NCI-H1694 (cell line): ENCODE measurements at regions not wholly inside any gene's neighbourhood (a gene's known extent, or its start where the extent isn't known, plus 50 kb on each side); places are given as distances from the start of the nearest gene placed in this dataset.
"Not testable (repeated sequence)": the region's sequence is repeated elsewhere in the genome, so short reads cannot be mapped to it uniquely, and the experiment has no call there.

ENCODE experiments used
- DNase-seq: peaks from one replicate; lab custom pipeline; 2025; lab: John Stamatoyannopoulos, UW

DNA sequence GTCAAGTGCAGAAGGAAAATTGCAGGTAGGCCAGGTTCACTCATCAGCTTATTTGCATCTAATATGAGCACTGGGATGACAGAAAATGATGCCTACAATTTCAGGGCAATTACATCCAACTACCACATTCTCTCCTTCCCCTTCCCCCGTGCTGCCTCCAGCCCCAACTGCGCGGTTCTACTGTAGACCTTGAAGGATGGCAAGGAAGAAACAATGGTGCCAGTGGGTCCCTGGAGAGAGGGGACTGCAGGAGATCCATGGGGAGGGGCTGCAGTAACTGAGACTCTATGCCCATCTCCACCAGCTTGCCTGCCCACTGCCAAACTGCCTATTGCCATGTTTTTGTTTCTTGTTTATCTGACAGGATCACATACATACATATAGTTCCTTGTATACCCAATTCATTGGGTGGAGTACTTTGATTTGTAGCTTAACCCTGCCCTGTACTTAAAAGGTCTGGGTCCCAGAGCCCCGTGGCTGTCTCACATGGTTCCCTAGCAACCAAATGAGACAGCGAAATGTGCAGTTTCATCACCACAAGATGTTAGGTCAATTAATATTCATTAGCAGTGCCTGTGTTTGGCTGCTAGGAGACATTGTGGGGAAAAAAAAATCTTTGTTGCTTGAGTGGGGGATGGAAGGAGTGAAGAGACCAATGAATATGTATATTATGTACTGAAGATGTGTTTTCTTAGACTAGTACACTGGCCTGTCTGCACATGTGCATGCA, 253.5 kb upstream of the PLET1 start:
- DNase-seq = no peak

DNA sequence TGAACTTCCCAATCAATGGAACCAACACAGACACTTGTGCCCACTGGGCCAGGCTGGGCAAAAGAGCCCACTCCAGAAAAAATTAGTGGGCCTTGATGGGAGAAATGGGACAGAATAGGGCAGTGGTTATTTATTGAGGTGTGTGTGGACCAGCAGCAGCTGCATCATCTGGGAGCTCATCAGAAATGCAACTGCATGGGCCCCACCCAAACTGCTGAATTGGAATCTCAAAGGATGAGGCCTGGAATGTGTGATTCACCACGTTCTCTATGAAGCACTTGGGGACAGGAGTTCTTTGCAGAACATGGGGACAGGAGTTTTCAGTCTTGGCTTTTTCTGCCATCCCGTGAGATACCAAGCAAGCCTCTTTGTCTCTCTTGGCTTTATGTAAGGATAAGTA, 255.6 kb upstream of the PLET1 start:
- no peak for DNase-seq

- DNase-seq = no peak
Observed at GRCh38 chr11:112516755-112517154, 256.1 kb upstream of the PLET1 start.

DNA sequence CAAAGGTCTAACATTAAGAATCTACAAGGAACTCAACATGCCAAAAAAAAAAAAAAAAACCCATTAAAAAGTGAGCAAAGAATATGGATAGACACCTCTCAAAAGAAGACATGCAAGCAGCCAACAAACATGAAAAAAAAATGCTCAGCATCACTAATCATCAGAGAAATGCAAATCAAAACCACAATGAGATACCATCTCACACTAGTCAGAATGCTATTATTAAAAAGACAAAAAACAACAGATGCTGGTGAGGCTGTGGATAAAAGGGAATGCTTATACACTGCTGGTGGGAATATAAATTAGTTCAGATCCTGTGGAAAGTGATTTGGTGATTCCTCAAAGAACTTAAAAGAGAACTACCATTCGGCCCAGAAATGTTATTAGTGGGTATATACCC, 257.7 kb upstream of the PLET1 start:
- DNase-seq = no peak

GRCh38 chr11:112519751-112520150, 259.1 kb upstream of the PLET1 start:
- DNase-seq = no peak

DNA sequence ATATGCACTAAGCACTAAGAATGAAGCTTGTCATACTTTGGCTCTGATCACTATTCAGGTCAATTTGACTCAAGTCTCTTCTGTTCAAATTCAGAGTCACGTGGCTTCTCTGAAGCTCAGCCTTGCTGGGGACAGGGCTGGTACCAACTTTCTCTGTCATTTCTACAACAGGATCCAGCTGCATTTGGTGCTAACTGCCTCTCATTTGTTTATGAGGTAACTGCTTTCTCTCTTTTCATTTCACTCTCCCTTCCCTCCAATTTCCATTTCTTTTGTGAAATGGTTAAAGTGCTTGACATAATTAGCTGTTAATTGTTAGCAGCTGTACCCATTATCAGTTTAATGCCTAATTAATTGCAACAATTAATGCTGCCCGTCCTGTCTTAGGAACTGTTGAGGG, 259.7 kb upstream of the PLET1 start:
- no peak for DNase-seq

GRCh38 chr11:112522536-112522935, 261.9 kb upstream of the PLET1 start:
- DNase-seq = no peak

GRCh38 chr11:112523031-112523430, 262.4 kb upstream of the PLET1 start:
- DNase-seq = no peak

- no peak for DNase-seq
Observed at GRCh38 chr11:112523477-112523876, 262.8 kb upstream of the PLET1 start.

GRCh38 chr11:112523951-112524350, 263.3 kb upstream of the PLET1 start:
- no peak for DNase-seq

DNA sequence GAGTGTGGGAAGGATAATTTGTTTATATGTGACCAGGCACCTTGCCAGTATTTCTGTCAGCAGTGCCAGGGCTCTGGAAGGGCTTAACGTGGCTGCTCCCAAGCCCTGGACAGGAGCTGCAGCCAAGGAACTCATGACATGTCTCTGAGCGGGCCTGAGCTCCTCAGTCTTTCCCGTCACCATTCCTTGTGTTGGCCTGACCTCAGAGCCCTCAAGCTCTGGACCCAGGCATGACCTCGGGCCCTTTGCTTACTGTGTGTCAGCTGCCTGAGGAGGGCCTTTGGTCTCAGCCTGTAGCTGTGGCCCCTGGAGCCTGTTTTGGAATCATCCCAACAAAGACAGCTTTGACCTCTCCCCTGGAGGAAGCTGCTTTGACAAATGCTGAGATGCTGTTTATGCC, 264.1 kb upstream of the PLET1 start:
- DNase-seq = no peak

GRCh38 chr11:112525270-112525669, 264.6 kb upstream of the PLET1 start:
- DNase-seq = no peak

GRCh38 chr11:112525844-112526590, 265.4 kb upstream of the PLET1 start:
- DNase-seq = no peak

DNA sequence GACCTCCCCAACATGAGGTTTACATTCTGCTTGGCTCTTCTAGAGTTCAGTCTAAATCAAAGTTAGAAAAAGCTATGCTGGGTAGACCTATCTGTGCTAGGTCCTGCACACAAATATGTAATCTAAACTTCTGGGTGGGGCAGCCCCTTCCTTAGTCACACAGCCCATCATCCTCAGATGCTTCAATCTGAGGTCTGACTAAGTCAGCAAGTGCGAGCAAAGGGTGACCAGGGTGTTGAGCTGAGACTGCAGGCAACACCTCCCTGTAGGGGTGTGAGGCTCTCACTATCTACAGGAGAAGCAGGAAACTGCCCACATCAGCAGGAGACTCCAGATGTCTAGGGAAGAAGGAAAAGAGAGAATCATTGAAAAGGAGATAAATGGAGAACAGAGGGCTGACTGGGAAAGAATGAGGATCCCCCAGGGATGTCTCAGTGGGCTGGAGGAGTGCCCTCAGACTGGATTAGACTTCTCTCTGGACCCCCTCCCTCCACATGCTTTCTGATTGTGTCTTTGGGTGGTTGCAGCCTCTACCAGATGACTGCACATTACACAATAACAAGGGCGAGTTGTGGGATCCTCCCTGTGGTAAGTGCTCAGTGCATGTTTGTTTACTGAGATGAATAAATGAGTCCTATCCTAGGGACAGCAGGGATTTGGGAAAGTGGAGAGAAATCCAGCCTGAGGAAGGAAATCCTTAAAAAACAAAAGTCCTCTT, 266.2 kb upstream of the PLET1 start:
- no peak for DNase-seq

DNA sequence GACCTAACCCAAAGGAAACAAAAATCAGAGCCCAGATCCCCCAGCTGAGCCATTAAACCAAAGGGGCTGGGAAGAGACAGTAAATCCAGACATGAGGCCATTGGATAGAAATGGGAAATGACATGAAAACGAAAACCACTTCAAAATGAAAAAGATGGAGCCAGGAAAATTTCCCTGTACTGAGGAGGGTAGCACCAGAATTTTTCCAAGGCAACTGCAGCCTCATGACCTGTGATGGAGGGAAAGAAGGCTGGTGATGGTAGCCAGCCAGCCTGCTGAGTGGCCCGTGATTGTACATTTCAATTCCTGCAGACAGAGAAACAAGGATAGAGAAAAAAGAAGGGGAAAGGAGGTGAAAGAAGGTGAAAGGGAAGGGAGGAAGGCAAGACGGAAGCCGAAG, 268.4 kb upstream of the PLET1 start:
- DNase-seq = no peak

DNA sequence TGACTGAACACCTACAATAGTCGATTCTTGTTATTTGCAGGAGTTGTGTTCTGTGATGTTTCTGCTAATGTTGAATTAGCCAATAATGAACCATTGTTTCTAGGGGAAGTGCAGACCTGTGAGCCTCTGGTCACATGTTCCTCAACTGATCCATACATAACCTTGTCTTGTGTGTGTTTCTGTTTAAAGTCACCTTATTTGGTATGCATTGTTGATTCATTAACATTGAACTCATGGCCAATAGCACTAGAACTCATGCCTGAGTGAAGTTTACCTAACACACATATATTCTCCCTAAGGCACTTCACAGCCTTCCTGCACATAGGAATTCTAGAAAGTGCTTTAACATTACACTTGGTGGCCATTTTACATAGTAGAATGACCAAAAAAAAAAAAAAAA, 271.8 kb upstream of the PLET1 start:
- no peak for DNase-seq

- DNase-seq = no peak
Observed at GRCh38 chr11:112533682-112534081, 273.0 kb upstream of the PLET1 start.

DNA sequence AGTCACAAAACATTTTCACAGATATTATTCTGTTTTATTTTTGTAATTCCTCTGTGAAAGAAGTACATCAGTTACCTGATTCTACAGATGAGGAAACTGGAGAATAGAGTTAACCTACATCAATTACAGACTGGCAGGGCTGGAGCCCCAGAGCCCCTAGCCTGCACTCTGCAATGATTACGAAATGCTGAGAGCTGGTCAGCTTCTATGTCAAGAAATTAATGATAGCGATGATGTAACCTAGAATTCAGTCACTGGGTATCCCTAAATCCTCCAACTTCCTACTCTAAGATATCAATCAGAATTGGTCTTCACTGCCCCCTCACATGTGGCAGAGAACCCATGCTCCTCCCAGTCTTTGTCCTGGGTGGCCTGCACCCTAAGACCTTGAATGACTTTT, 273.5 kb upstream of the PLET1 start:
- no peak for DNase-seq

DNA sequence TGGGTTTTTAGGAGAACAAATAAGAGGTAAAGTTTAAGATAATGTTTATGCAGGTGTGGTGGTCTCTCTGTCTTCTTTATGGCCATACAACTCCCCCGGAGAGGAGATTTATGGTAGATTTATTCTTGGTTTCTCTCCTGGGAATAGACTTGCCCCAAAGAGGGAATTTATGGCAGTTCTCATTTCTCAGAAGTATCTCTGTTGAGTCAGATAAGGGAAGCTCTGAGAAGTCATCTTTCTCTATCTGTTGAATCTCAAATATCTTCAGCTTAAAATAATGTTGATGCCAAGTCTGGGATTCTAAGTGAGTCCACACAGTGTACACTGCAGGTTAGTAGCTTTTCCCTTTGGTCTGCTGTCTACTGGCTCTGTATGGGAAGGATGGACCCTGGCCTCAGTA, 276.4 kb upstream of the PLET1 start:
- DNase-seq = no peak

GRCh38 chr11:112537846-112538330, 277.2 kb upstream of the PLET1 start:
- no peak for DNase-seq

DNA sequence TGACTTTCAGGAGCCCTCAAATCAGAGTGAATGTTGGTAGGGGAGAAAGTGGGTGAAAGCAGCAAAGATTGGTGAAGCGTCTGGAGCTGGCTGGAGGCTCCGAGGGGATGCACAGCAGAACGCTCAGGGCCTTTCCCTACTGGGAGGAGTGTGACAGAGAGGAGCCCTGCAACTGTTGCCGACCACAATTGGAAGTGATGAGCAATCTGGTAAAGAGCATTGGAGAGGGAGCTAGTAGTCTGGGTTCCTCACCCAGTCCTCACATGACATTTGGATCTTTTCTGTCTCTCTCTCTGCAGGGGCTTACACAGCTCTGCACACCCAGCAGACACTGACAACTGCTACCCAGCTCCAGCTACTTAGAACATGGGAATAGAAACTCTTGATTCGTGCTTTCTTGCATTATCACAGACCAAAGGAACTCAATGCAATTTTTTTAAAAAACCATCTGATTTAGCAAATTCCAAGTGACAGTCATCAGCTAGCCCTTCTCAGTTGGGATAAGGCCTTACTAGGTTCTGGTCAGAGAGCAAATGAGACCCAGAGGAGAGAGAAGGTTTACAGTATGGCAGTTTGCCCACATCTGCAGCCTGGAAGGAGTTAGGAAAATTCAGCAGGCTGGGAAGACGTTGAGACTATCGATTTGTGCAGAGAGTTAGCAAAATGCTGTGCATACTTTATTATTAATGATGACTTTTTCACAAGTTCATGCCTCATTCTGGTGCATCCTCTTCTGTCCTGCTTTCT, 278.0 kb upstream of the PLET1 start:
- no peak for DNase-seq

- not testable (repeated sequence) for DNase-seq
Observed at GRCh38 chr11:112539281-112539555, 278.6 kb upstream of the PLET1 start.
